ENCODE measurements at regions not wholly inside any gene's neighbourhood (a gene's known extent, or its start where the extent isn't known, plus 50 kb on each side); places are given as distances from the start of the nearest gene placed in this dataset.

GRCh38 chr7:19970514-19970913, 197.1 kb upstream of the TMEM196 start:
- no peak for TF ChIP-seq CTCF (conservative IDR thresholded peaks at IDR 0.05 in 1 of 2, IDR thresholded peaks at IDR 0.05 in 1 of 2; ENCODE audit: low read depth in 1 of 2, low read length in 2 of 2)
- no peak for TF ChIP-seq EZH2 (IDR thresholded peaks at IDR 0.05; ENCODE audit: low read length, missing control alignments)
